ENCODE measurements at regions not wholly inside any gene's neighbourhood (a gene's known extent, or its start where the extent isn't known, plus 50 kb on each side); places are given as distances from the start of the nearest gene placed in this dataset.

DNA sequence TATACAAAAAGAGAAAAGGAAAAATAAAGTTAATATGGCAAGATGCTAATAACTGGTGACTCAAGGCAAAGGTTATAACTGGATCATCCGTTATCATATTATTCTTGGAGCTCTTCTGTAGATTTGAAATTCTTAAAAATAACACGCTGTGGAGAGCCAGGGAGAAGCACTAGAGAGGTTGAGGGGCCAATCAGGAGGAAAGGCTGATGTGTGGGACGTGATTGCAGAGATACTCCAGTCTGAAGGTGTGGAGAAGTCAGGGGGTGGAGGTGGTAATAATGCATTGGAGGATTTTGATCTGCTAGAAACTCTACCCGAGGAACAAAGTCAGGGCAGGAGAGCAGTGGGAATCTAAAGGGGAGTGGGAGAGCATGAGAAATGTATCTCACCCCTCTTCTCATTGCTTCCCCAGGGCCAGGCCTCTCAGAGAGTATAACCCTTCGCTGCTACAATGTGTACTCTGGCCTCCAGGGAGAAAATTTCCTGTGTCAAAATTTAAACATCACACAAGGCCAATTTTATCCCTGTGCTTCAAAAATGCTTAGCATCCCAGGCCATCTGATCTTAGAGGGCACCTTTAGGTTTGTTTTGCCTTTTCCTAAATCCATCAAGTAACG, 211.5 kb upstream of the SEMA6D start:
- Histone ChIP-seq H3K27me3 (replicated peaks in 1 of 2; ENCODE audit: control insufficient read depth in 2 of 2, insufficient read depth in 2 of 2, low read length in 1 of 2) (no peaks in the 10 kb centered on the region), H3K4me2 (ENCODE audit: control insufficient read depth, insufficient read depth) (no peak overlapping the region), H4K20me1 (ENCODE audit: control insufficient read depth, insufficient read depth) (no peaks in the 10 kb centered on the region), H3K9me3 (replicated peaks; ENCODE audit: control insufficient read depth, insufficient read depth, low read length) (no peaks in the 10 kb centered on the region), H2AFZ (ENCODE audit: control insufficient read depth, low read depth, low read length) (no peak overlapping the region), H3K4me1 (ENCODE audit: control insufficient read depth, insufficient read depth, low read length) (no peaks in the 10 kb centered on the region), H3K36me3 (ENCODE audit: control insufficient read depth in 2 of 2, insufficient read depth in 2 of 2, low read length in 1 of 2) (no peaks in the 10 kb centered on the region), H3K27ac (ENCODE audit: control insufficient read depth, insufficient read depth) (no peak overlapping the region), H3K4me3 (no peak overlapping the region), H3K9ac (ENCODE audit: control insufficient read depth, insufficient read depth, low read length) (no peak overlapping the region), H3K79me2 (ENCODE audit: control insufficient read depth, insufficient read depth, low read length) (no peaks in the 10 kb centered on the region)
- ChIA-PET POLR2A (no interaction called here), SMC1A (ENCODE audit: uncharacterized antibody, unreplicated experiment) (no interaction called here), RAD21 (ENCODE audit: unreplicated experiment) (no interaction called here), CTCF (no interaction called here)
- TF ChIP-seq NFYA (IDR thresholded peaks at IDR 0.05; ENCODE audit: borderline replicate concordance, low read depth, low read length) (no peak), POLR2AphosphoS5 (IDR thresholded peaks at IDR 0.05; ENCODE audit: low read length) (no peak), EZH2 (IDR thresholded peaks at IDR 0.05; ENCODE audit: borderline replicate concordance, control insufficient read depth, low read depth, low read length) (no peak), JUND (IDR thresholded peaks at IDR 0.05; ENCODE audit: low read depth, low read length) (no peak), CHD1 (IDR thresholded peaks at IDR 0.05; ENCODE audit: low read depth, low read length) (no peak), SREBF1 (IDR thresholded peaks at IDR 0.05; ENCODE audit: low read length) (no peak), RFX5 (IDR thresholded peaks at IDR 0.05; ENCODE audit: low read depth, low read length) (no peak), MXI1 (IDR thresholded peaks at IDR 0.05; ENCODE audit: low read depth, low read length) (no peak), ZNF207 (IDR thresholded peaks at IDR 0.05; ENCODE audit: borderline replicate concordance) (no peak), NBN (IDR thresholded peaks at IDR 0.05) (no peak), PML (IDR thresholded peaks at IDR 0.05; ENCODE audit: low read length) (no peak), FOS (IDR thresholded peaks at IDR 0.05; ENCODE audit: borderline replicate concordance, extremely low read depth, insufficient read length) (no peak), CHD4 (IDR thresholded peaks at IDR 0.05) (no peak), YBX1 (IDR thresholded peaks at IDR 0.05) (no peak)
- TF ChIP-seq, protein P1, sequence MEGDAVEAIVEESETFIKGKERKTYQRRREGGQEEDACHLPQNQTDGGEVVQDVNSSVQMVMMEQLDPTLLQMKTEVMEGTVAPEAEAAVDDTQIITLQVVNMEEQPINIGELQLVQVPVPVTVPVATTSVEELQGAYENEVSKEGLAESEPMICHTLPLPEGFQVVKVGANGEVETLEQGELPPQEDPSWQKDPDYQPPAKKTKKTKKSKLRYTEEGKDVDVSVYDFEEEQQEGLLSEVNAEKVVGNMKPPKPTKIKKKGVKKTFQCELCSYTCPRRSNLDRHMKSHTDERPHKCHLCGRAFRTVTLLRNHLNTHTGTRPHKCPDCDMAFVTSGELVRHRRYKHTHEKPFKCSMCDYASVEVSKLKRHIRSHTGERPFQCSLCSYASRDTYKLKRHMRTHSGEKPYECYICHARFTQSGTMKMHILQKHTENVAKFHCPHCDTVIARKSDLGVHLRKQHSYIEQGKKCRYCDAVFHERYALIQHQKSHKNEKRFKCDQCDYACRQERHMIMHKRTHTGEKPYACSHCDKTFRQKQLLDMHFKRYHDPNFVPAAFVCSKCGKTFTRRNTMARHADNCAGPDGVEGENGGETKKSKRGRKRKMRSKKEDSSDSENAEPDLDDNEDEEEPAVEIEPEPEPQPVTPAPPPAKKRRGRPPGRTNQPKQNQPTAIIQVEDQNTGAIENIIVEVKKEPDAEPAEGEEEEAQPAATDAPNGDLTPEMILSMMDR (IDR thresholded peaks at IDR 0.05 in 2 of 3, conservative IDR thresholded peaks at IDR 0.05 in 1 of 3; ENCODE audit: control insufficient read depth in 2 of 3, extremely low read depth in 1 of 3, insufficient read depth in 1 of 3, low read depth in 3 of 3, low read length in 3 of 3), result no peak
- TF ChIP-seq, protein P2, sequence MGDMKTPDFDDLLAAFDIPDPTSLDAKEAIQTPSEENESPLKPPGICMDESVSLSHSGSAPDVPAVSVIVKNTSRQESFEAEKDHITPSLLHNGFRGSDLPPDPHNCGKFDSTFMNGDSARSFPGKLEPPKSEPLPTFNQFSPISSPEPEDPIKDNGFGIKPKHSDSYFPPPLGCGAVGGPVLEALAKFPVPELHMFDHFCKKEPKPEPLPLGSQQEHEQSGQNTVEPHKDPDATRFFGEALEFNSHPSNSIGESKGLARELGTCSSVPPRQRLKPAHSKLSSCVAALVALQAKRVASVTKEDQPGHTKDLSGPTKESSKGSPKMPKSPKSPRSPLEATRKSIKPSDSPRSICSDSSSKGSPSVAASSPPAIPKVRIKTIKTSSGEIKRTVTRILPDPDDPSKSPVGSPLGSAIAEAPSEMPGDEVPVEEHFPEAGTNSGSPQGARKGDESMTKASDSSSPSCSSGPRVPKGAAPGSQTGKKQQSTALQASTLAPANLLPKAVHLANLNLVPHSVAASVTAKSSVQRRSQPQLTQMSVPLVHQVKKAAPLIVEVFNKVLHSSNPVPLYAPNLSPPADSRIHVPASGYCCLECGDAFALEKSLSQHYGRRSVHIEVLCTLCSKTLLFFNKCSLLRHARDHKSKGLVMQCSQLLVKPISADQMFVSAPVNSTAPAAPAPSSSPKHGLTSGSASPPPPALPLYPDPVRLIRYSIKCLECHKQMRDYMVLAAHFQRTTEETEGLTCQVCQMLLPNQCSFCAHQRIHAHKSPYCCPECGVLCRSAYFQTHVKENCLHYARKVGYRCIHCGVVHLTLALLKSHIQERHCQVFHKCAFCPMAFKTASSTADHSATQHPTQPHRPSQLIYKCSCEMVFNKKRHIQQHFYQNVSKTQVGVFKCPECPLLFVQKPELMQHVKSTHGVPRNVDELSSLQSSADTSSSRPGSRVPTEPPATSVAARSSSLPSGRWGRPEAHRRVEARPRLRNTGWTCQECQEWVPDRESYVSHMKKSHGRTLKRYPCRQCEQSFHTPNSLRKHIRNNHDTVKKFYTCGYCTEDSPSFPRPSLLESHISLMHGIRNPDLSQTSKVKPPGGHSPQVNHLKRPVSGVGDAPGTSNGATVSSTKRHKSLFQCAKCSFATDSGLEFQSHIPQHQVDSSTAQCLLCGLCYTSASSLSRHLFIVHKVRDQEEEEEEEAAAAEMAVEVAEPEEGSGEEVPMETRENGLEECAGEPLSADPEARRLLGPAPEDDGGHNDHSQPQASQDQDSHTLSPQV (IDR thresholded peaks at IDR 0.05), result no peak
- TF ChIP-seq, protein P3, sequence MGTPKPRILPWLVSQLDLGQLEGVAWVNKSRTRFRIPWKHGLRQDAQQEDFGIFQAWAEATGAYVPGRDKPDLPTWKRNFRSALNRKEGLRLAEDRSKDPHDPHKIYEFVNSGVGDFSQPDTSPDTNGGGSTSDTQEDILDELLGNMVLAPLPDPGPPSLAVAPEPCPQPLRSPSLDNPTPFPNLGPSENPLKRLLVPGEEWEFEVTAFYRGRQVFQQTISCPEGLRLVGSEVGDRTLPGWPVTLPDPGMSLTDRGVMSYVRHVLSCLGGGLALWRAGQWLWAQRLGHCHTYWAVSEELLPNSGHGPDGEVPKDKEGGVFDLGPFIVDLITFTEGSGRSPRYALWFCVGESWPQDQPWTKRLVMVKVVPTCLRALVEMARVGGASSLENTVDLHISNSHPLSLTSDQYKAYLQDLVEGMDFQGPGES (IDR thresholded peaks at IDR 0.05), result no peak
- in situ Hi-C loops (cut with MboI) (loop anchor here (10.0 kb wide), 1 partner anchor 59 kb away; no protein-coding TSS in a partner anchor), intact Hi-C loops (cut with micrococcal nuclease; ENCODE audit: unreplicated experiment) (no loop called here)
- FAIRE-seq (no peak), DNase-seq (ENCODE audit: low read depth, low spot score) (no peak), ATAC-seq (no peak)
- BruUV-seq (replicated peaks), result no TSS peak
- WGBS (ENCODE audit: insufficient coverage, insufficient replicate concordance, low lambda C conversion rate, missing lambda C conversion rate), result 21% methylated on average over 6 of the region's 6 CpGs

Data from GM12878 (cell line).